OCI-LY7 (cell line): ENCODE measurements at regions not wholly inside any gene's neighbourhood (a gene's known extent, or its start where the extent isn't known, plus 50 kb on each side); places are given as distances from the start of the nearest gene placed in this dataset.

ENCODE experiments used
- CTCF ChIP-seq: fragments of 200-600 bp; sonication (generic); conservative IDR thresholded peaks from 2 replicates; pipeline ENCODE4 v1.5.1; 2014; ENCODE audit warnings: mild to moderate bottlenecking, antibody characterized with exemption, low read length, moderate library complexity, mixed read lengths
- EZH2phosphoT487 ChIP-seq: fragments of 200-600 bp; sonication (generic); IDR thresholded peaks from 2 replicates; pipeline ENCODE4 v1.6.1; 2018; ENCODE audit warnings: low read depth, borderline replicate concordance, mild to moderate bottlenecking, mixed run types, antibody characterized with exemption, low read length, moderate library complexity, mixed read lengths

GRCh38 chr2:88248280-88248828 lies 78.2 kb downstream of the THNSL2 start:
- TF ChIP-seq CTCF (no peak), EZH2phosphoT487 (no peak)
